HEK293 (cell line): ENCODE measurements at regions not wholly inside any gene's neighbourhood (a gene's known extent, or its start where the extent isn't known, plus 50 kb on each side); places are given as distances from the start of the nearest gene placed in this dataset.
"Not testable (repeated sequence)": the region's sequence is repeated elsewhere in the genome, so short reads cannot be mapped to it uniquely, and the experiment has no call there.

Experiments used
- CTCF ChIA-PET: fragments of 350-600 bp; formaldehyde crosslinking; extraction: SDS; loops from one replicate; lab custom pipeline; 2021; ENCODE audit warnings: antibody characterized with exemption; lab: Yijun Ruan, JAX
- POLR2A ChIA-PET: fragments of 300-600 bp; formaldehyde crosslinking; extraction: SDS; loops from one replicate; lab custom pipeline; 2020; ENCODE audit warnings: antibody characterized with exemption, inconsistent platforms; lab: Yijun Ruan, JAX
- H3K27ac ChIP-seq: fragments of 200-500 bp; sonication (Bioruptor generic); 2 replicates; pipeline ENCODE4 v1.5.1; 2014; ENCODE audit warnings: low read depth, low read length, control low read depth, inconsistent platforms; ENCODE audit errors: extremely low read depth
- H3K36me3 ChIP-seq, 2 experiments: fragments of 200-500 bp in 1 of 2; sonication (Bioruptor generic) in 1 of 2; 1 replicate in 1 of 2; 2 replicates in 1 of 2; pipeline ENCODE4 v1.5.1; 2014 to 2017; ENCODE audit warnings: inconsistent platforms in 2 of 2, low read length in 2 of 2; ENCODE audit not compliant: control insufficient read depth in 2 of 2, insufficient read depth in 1 of 2
- H3K4me1 ChIP-seq: fragments of 200-500 bp; sonication (Bioruptor generic); 2 replicates; pipeline ENCODE4 v1.5.1; 2014; ENCODE audit warnings: mild to moderate bottlenecking, low read length, inconsistent platforms; ENCODE audit not compliant: control insufficient read depth, insufficient read depth
- H3K4me3 ChIP-seq: 2 replicates; pipeline ENCODE4 v1.5.1; 2011; ENCODE audit warnings: low read depth, mild to moderate bottlenecking, control low read depth, low read length, moderate library complexity
- H3K9me3 ChIP-seq: fragments of 200-500 bp; sonication (Bioruptor generic); 2 replicates; pipeline ENCODE4 v1.5.1; 2014; ENCODE audit warnings: low read depth, low read length, inconsistent platforms; ENCODE audit not compliant: control insufficient read depth, insufficient read depth
- GLIS1 ChIP-seq: fragments of 450-650 bp; formaldehyde crosslinking; IDR thresholded peaks from 2 replicates; pipeline ENCODE4 v1.5.1; 2016; ENCODE audit warnings: missing biosample characterization, missing genetic modification characterization
- HOXA7 ChIP-seq: sonication (generic); formaldehyde crosslinking; IDR thresholded peaks from 2 replicates; pipeline ENCODE4 v1.8.1; 2022; ENCODE audit warnings: missing genetic modification reagents, borderline replicate concordance
- MEIS1 ChIP-seq: sonication (generic); formaldehyde crosslinking; IDR thresholded peaks from 2 replicates; pipeline ENCODE4 v1.8.1; 2022; ENCODE audit warnings: missing genetic modification reagents, mild to moderate bottlenecking, borderline replicate concordance
- PRDM2 ChIP-seq: fragments of 450-650 bp; formaldehyde crosslinking; IDR thresholded peaks from 2 replicates; pipeline ENCODE4 v1.5.1; 2016; ENCODE audit warnings: missing biosample characterization, missing genetic modification characterization, borderline replicate concordance
- PRDM4 ChIP-seq: fragments of 450-650 bp; formaldehyde crosslinking; IDR thresholded peaks from 2 replicates; pipeline ENCODE4 v1.5.1; 2017; ENCODE audit warnings: missing biosample characterization, missing genetic modification characterization
- YY2 ChIP-seq: fragments of 450-650 bp; formaldehyde crosslinking; IDR thresholded peaks from 2 replicates; pipeline ENCODE4 v1.5.1; 2016; ENCODE audit warnings: missing biosample characterization, missing genetic modification characterization
- ZBTB1 ChIP-seq: fragments of 450-650 bp; formaldehyde crosslinking; IDR thresholded peaks from 2 replicates; pipeline ENCODE4 v1.5.1; 2016; ENCODE audit warnings: missing biosample characterization, missing genetic modification characterization
- ZFP3 ChIP-seq: fragments of 450-650 bp; formaldehyde crosslinking; IDR thresholded peaks from 2 replicates; pipeline ENCODE4 v1.5.1; 2016; ENCODE audit warnings: low read depth, missing biosample characterization, missing genetic modification characterization
- ZNF112 ChIP-seq: fragments of 450-650 bp; formaldehyde crosslinking; IDR thresholded peaks from 2 replicates; pipeline ENCODE4 v1.5.0; 2017; ENCODE audit warnings: missing biosample characterization, missing genetic modification characterization
- ZNF221 ChIP-seq: fragments of 450-650 bp; formaldehyde crosslinking; IDR thresholded peaks from 2 replicates; pipeline ENCODE4 v1.5.1; 2017; ENCODE audit warnings: missing biosample characterization, missing genetic modification characterization, borderline replicate concordance
- ZNF223 ChIP-seq: fragments of 450-650 bp; formaldehyde crosslinking; IDR thresholded peaks from 2 replicates; pipeline ENCODE4 v1.5.1; 2016; ENCODE audit warnings: missing biosample characterization, missing genetic modification characterization
- ZNF26 ChIP-seq: fragments of 450-650 bp; formaldehyde crosslinking; IDR thresholded peaks from 2 replicates; pipeline ENCODE4 v1.5.1; 2016; ENCODE audit warnings: missing biosample characterization, missing genetic modification characterization
- ZNF585B ChIP-seq: fragments of 450-650 bp; formaldehyde crosslinking; IDR thresholded peaks from 2 replicates; pipeline ENCODE4 v1.5.1; 2016; ENCODE audit warnings: missing biosample characterization, missing genetic modification characterization
- ZNF639 ChIP-seq: fragments of 450-650 bp; formaldehyde crosslinking; IDR thresholded peaks from 2 replicates; pipeline ENCODE4 v1.5.1; 2016; ENCODE audit warnings: missing biosample characterization, missing genetic modification characterization
- ZNF654 ChIP-seq: fragments of 450-650 bp; formaldehyde crosslinking; IDR thresholded peaks from 2 replicates; pipeline ENCODE4 v1.5.1; 2016; ENCODE audit warnings: low read depth, missing biosample characterization, missing genetic modification characterization
- ZNF776 ChIP-seq: fragments of 450-650 bp; formaldehyde crosslinking; IDR thresholded peaks from 2 replicates; pipeline ENCODE4 v1.5.0; 2017; ENCODE audit warnings: missing biosample characterization, missing genetic modification characterization, borderline replicate concordance
- ZNF843 ChIP-seq: fragments of 450-650 bp; formaldehyde crosslinking; IDR thresholded peaks from 2 replicates; pipeline ENCODE4 v1.5.1; 2016; ENCODE audit warnings: missing biosample characterization, missing genetic modification characterization

- ChIA-PET POLR2A (no interaction called here), CTCF (interaction anchor here (0.7 to 1.4 kb wide), 2 partner anchors 15 to 487 kb away, joined by 3 to 5 read pairs; no protein-coding TSS in a partner anchor)
- Histone ChIP-seq H3K4me3 (no peak overlapping the region), H3K27ac (no peak overlapping the region), H3K4me1 (peaks cover 15% of the 10 kb centered on the region), H3K9me3 (no peaks in the 10 kb centered on the region), H3K36me3 (no peaks in the 10 kb centered on the region)
- peak; percentile 36; the same call in 1 of the 2 replicates for TF ChIP-seq ZNF585B (tag by site-specific recombination)
- no peak for TF ChIP-seq ZNF26 (tag by site-specific recombination)
- TF ChIP-seq ZNF843 (tag by site-specific recombination): no peak
These were observed 72.1 kb upstream of the HSPB3 start for GRCh38 chr5:54383225-54383901.

GRCh38 chr5:54381319-54381718 is 70.9 kb upstream of the ARL15 start:
- H3K27ac ChIP-seq, CTCF ChIA-PET, H3K4me1 ChIP-seq, H3K4me3 ChIP-seq, H3K9me3 ChIP-seq, POLR2A ChIA-PET, H3K36me3 ChIP-seq: not testable (repeated sequence)

GRCh38 chr5:54379590-54379989 is 69.2 kb upstream of the ARL15 start:
- Histone ChIP-seq H3K36me3 (no peaks in the 10 kb centered on the region), H3K4me3 (no peak overlapping the region), H3K27ac (no peak overlapping the region), H3K9me3 (no peaks in the 10 kb centered on the region), H3K4me1 (no peaks in the 10 kb centered on the region)
- POLR2A ChIA-PET: no interaction called here
- CTCF ChIA-PET: interaction anchor here (0.6 to 0.9 kb wide), 2 partner anchors 40 to 928 kb away, joined by 3 to 5 read pairs; partner anchors contain the start of gene MTREX
- TF ChIP-seq ZBTB1 (tag by site-specific recombination): no peak
- TF ChIP-seq ZFP3: no peak
- no peak for TF ChIP-seq ZNF221 (tag by site-specific recombination)
- TF ChIP-seq PRDM2 (tag by site-specific recombination): no peak
- TF ChIP-seq ZNF639 (tag by site-specific recombination): no peak
- no peak for TF ChIP-seq YY2 (tag by site-specific recombination)
- no peak for TF ChIP-seq ZNF654 (tag by site-specific recombination)
- TF ChIP-seq ZNF776 (tag by site-specific recombination): no peak
- no peak for TF ChIP-seq GLIS1
- no peak for TF ChIP-seq MEIS1
- TF ChIP-seq HOXA7: no peak
- no peak for TF ChIP-seq ZNF223 (tag by site-specific recombination)
- no peak for TF ChIP-seq PRDM4 (tag by site-specific recombination)
- TF ChIP-seq ZNF112 (tag by site-specific recombination): no peak
